IMR-90 (cell line): ENCODE measurements at regions not wholly inside any gene's neighbourhood (a gene's known extent, or its start where the extent isn't known, plus 50 kb on each side); places are given as distances from the start of the nearest gene placed in this dataset.

Experiments used
- ATAC-seq: fragments of 200-7000 bp; cut with Tn5 transposase; 2 replicates; pipeline ENCODE4 v1.9.1; 2020; ENCODE audit warnings: low read depth, mild to moderate bottlenecking, moderate library complexity
- BruUV-seq: library from RNA; stranded (reverse); fragments of 400-500 nt; replicated peaks from 2 replicates; lab custom pipeline; 2021; lab: Mats Ljungman, UMichigan
- CTCF ChIA-PET: fragments of 300-600 bp; formaldehyde crosslinking; extraction: SDS; loops from one replicate; lab custom pipeline; 2021; ENCODE audit warnings: antibody characterized with exemption; lab: Yijun Ruan, JAX
- POLR2A ChIA-PET: fragments of 300-600 bp; sonication (Branson Sonifier 250); formaldehyde crosslinking; loops from one replicate; lab custom pipeline; 2022; ENCODE audit warnings: antibody characterized with exemption; ENCODE audit not compliant: unreplicated experiment; lab: Charles Lee
- DNase-seq: peaks from one replicate; pipeline ENCODE4 v3.0.0; 2013
- H2AFZ ChIP-seq: replicated peaks from 2 replicates; pipeline ENCODE3; 2013; ENCODE audit warnings: low read length, mild to moderate bottlenecking; ENCODE audit not compliant: poor library complexity
- H2AK5ac ChIP-seq: 2 replicates; pipeline ENCODE4 v1.6.1; 2013; ENCODE audit warnings: low read depth, low read length, inconsistent platforms
- H2AK9ac ChIP-seq: replicated peaks from 2 replicates; pipeline ENCODE3; 2013; ENCODE audit warnings: mild to moderate bottlenecking, low read depth, low read length, moderate library complexity; ENCODE audit not compliant: poor library complexity
- H2BK120ac ChIP-seq: 2 replicates; pipeline ENCODE4 v1.6.1; 2013; ENCODE audit warnings: low read depth, low read length, inconsistent platforms
- H2BK15ac ChIP-seq: 3 replicates; pipeline ENCODE4 v1.6.1; 2013; ENCODE audit warnings: low read depth, low read length, inconsistent platforms
- H2BK20ac ChIP-seq: 2 replicates; pipeline ENCODE4 v1.6.1; 2013; ENCODE audit warnings: low read depth, mild to moderate bottlenecking, inconsistent platforms, low read length, moderate library complexity
- H2BK5ac ChIP-seq: 2 replicates; pipeline ENCODE4 v1.6.1; 2013; ENCODE audit warnings: mild to moderate bottlenecking, low read depth, low read length, inconsistent platforms; ENCODE audit not compliant: poor library complexity, severe bottlenecking
- H3K14ac ChIP-seq: replicated peaks from 2 replicates; pipeline ENCODE4 v1.6.1; 2013; ENCODE audit warnings: low read depth, low read length, inconsistent platforms
- H3K18ac ChIP-seq: 2 replicates; pipeline ENCODE4 v1.6.1; 2013; ENCODE audit warnings: low read depth, low read length, control low read depth
- H3K23ac ChIP-seq: 2 replicates; pipeline ENCODE4 v1.6.1; 2013; ENCODE audit warnings: low read depth, low read length, inconsistent platforms
- H3K27ac ChIP-seq: 2 replicates; pipeline ENCODE4 v1.5.1; 2013; ENCODE audit warnings: mild to moderate bottlenecking, control low read depth, low read length; ENCODE audit not compliant: insufficient read depth
- H3K27me3 ChIP-seq: 2 replicates; pipeline ENCODE4 v1.6.1; 2013; ENCODE audit warnings: low read length; ENCODE audit not compliant: control insufficient read depth, insufficient read depth
- H3K36me3 ChIP-seq: 2 replicates; pipeline ENCODE4 v1.6.1; 2013; ENCODE audit warnings: low read length, mixed read lengths; ENCODE audit not compliant: control insufficient read depth, insufficient read depth
- H3K4ac ChIP-seq: 2 replicates; pipeline ENCODE4 v1.6.1; 2013; ENCODE audit warnings: low read depth, low read length, inconsistent platforms
- H3K4me1 ChIP-seq: 2 replicates; pipeline ENCODE4 v1.6.1; 2013; ENCODE audit warnings: low read length, mixed read lengths; ENCODE audit not compliant: control insufficient read depth, insufficient read depth
- H3K4me2 ChIP-seq: 2 replicates; pipeline ENCODE4 v1.6.1; 2013; ENCODE audit warnings: low read depth, mild to moderate bottlenecking, control low read depth, low read length, moderate library complexity
- H3K4me3 ChIP-seq: 2 replicates; pipeline ENCODE4 v1.5.1; 2013; ENCODE audit warnings: low read depth, mild to moderate bottlenecking, control low read depth, low read length, moderate library complexity; ENCODE audit not compliant: insufficient read depth
- H3K56ac ChIP-seq: 2 replicates; pipeline ENCODE4 v1.6.1; 2013; ENCODE audit warnings: low read length, inconsistent platforms; ENCODE audit not compliant: insufficient read depth; ENCODE audit errors: extremely low read depth
- H3K79me1 ChIP-seq, 2 experiments: 2 replicates each; pipeline ENCODE4 v1.6.1; 2013; ENCODE audit warnings: low read length in 2 of 2, inconsistent platforms in 1 of 2, low read depth in 1 of 2
- H3K9ac ChIP-seq: 2 replicates; pipeline ENCODE4 v1.6.1; 2013; ENCODE audit warnings: low read depth, low read length, control low read depth
- H3K9me1 ChIP-seq: 2 replicates; pipeline ENCODE4 v1.6.1; 2013; ENCODE audit warnings: low read length, inconsistent platforms; ENCODE audit not compliant: insufficient read depth
- H3K9me3 ChIP-seq: 2 replicates; pipeline ENCODE4 v1.6.1; 2013; ENCODE audit warnings: low read length; ENCODE audit not compliant: control insufficient read depth, insufficient read depth
- H4K20me1 ChIP-seq: 2 replicates; pipeline ENCODE4 v1.6.1; 2013; ENCODE audit warnings: low read length, inconsistent platforms; ENCODE audit not compliant: insufficient read depth
- H4K5ac ChIP-seq: 2 replicates; pipeline ENCODE4 v1.6.1; 2013; ENCODE audit warnings: mild to moderate bottlenecking, low read depth, low read length, control low read depth
- H4K8ac ChIP-seq, 2 experiments: 2 replicates each; pipeline ENCODE4 v1.6.1; 2013; ENCODE audit warnings: low read depth in 2 of 2, low read length in 2 of 2, control low read depth in 1 of 2, inconsistent platforms in 1 of 2
- H4K91ac ChIP-seq: 2 replicates; pipeline ENCODE4 v1.6.1; 2013; ENCODE audit warnings: low read depth, low read length, inconsistent platforms; ENCODE audit not compliant: insufficient read depth
- BHLHE40 ChIP-seq: fragments of 150-350 bp; IDR thresholded peaks from 2 replicates; pipeline ENCODE4 v1.6.1; 2016; ENCODE audit warnings: mild to moderate bottlenecking, low read depth, low read length
- CEBPB ChIP-seq: IDR thresholded peaks from 2 replicates; pipeline ENCODE4 v1.6.1; 2012; ENCODE audit warnings: low read depth, low read length, improper control_type of control experiment
- CHD1 ChIP-seq: IDR thresholded peaks from 2 replicates; pipeline ENCODE4 v1.6.1; 2012; ENCODE audit warnings: low read depth, low read length, improper control_type of control experiment
- FOS ChIP-seq: fragments of 150-350 bp; IDR thresholded peaks from 2 replicates; pipeline ENCODE4 v1.6.1; 2016; ENCODE audit warnings: low read depth, low read length
- MAFK ChIP-seq: IDR thresholded peaks from 2 replicates; pipeline ENCODE4 v1.6.1; 2012; ENCODE audit warnings: low read depth, low read length, improper control_type of control experiment
- MAZ ChIP-seq: IDR thresholded peaks from 2 replicates; pipeline ENCODE4 v1.6.1; 2012; ENCODE audit warnings: low read depth, mild to moderate bottlenecking, low read length, improper control_type of control experiment, moderate library complexity, borderline replicate concordance
- MXI1 ChIP-seq: IDR thresholded peaks from 2 replicates; pipeline ENCODE4 v1.6.1; 2012; ENCODE audit warnings: low read depth, mild to moderate bottlenecking, low read length, moderate library complexity, borderline replicate concordance
- NFE2L2 ChIP-seq: fragments of 150-350 bp; IDR thresholded peaks from 2 replicates; pipeline ENCODE4 v1.6.1; 2016; ENCODE audit warnings: low read depth, mild to moderate bottlenecking, low read length
- POLR2A ChIP-seq: IDR thresholded peaks from 2 replicates; pipeline ENCODE4 v1.6.1; 2012; ENCODE audit warnings: mild to moderate bottlenecking, low read depth, low read length
- RAD21 ChIP-seq: IDR thresholded peaks from 2 replicates; pipeline ENCODE4 v1.6.1; 2012; ENCODE audit warnings: low read length, improper control_type of control experiment
- RCOR1 ChIP-seq: IDR thresholded peaks from 2 replicates; pipeline ENCODE4 v1.6.1; 2012; ENCODE audit warnings: mild to moderate bottlenecking, low read length, improper control_type of control experiment; ENCODE audit not compliant: insufficient replicate concordance
- RFX5 ChIP-seq: IDR thresholded peaks from 2 replicates; pipeline ENCODE4 v1.8.0; 2012; ENCODE audit warnings: low read depth, mild to moderate bottlenecking, low read length, moderate library complexity
- WGBS, 2 experiments: methylation state at CpG; one replicate each; pipeline versions ENCODE4 v1.1.5 to v1.1.7; 2013; ENCODE audit warnings: missing lambda C conversion rate in 2 of 2; ENCODE audit not compliant: insufficient read length in 1 of 2; ENCODE audit errors: extremely low coverage in 2 of 2; 5-methylcytosine and 5-hydroxymethylcytosine counted together
- dilution Hi-C: fragments of 300-500 bp; cut with HindIII; formaldehyde crosslinking; loops from one replicate; pipeline ENCODE4 v1.14.3; 2018; ENCODE audit warnings: low sequenced_read_pairs; ENCODE audit not compliant: unreplicated experiment
- in situ Hi-C: fragments of 300-500 bp; cut with MboI; formaldehyde crosslinking; loops from 3 replicates; pipeline ENCODE4 v1.14.3; 2019; ENCODE audit warnings: low sequenced_read_pairs, inconsistent platforms, mixed read lengths
- intact Hi-C: fragments of 100-400 bp; cut with micrococcal nuclease; formaldehyde crosslinking; loops from 2 replicates; pipeline ENCODE4 v1.10.0; 2022
- TF ChIP-seq, protein P1 (sequence below): fragments of 150-350 bp; IDR thresholded peaks from 2 replicates; pipeline ENCODE4 v1.6.1; 2017; ENCODE audit warnings: mild to moderate bottlenecking, antibody characterized with exemption, low read length, low read depth
- TF ChIP-seq, protein P2 (sequence below): conservative IDR thresholded peaks from 2 replicates; pipeline ENCODE4 v1.5.1; 2012; ENCODE audit warnings: mild to moderate bottlenecking, low read depth, low read length, improper control_type of control experiment
- TF ChIP-seq, protein P3 (sequence below): fragments of 150-350 bp; IDR thresholded peaks from 2 replicates; pipeline ENCODE4 v1.6.1; 2016; ENCODE audit warnings: low read depth, mild to moderate bottlenecking, low read length, moderate library complexity, borderline replicate concordance

DNA sequence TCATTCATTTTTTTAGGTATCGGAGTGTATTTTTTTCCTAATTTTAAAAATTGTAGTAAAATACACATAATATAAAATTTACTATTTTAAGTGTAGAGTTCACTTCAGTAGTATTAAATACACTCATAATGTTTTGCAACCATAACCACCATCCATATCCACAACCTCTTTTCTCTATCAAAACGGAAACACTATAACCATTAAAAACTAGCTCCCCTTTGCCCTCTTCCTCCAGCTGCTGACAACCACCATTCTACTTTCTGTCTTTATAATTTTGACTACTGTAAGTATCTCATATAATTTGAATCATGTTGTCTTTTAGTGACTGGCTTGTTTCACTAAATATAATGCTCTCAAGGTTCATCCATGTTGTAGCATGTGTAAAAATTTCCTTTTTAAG lies 205.4 kb upstream of the CXorf51B start:
- ATAC-seq = no peak

More for the DNA sequence above, 205.4 kb upstream of the CXorf51B start:
- Histone ChIP-seq H3K4me3 (no peak overlapping the region), H4K8ac (no peak overlapping the region), H2BK15ac (no peak overlapping the region), H2BK20ac (no peak overlapping the region), H2BK120ac (no peak overlapping the region), H3K36me3 (no peaks in the 10 kb centered on the region), H3K9me1 (no peaks in the 10 kb centered on the region), H2BK5ac (no peak overlapping the region), H2AK9ac (no peak overlapping the region), H3K18ac (no peak overlapping the region), H3K9ac (no peak overlapping the region), H3K23ac (no peak overlapping the region), H2AK5ac (no peak overlapping the region), H3K79me1 (no peaks in the 10 kb centered on the region), H3K27me3 (no peaks in the 10 kb centered on the region), H3K56ac (no peak overlapping the region), H3K4me2 (no peak overlapping the region), H3K27ac (no peak overlapping the region), H3K9me3 (peaks cover 10% of the 10 kb centered on the region), H3K4me1 (no peaks in the 10 kb centered on the region), H3K4ac (no peak overlapping the region), H2AFZ (no peak overlapping the region), H4K20me1 (no peaks in the 10 kb centered on the region), H4K5ac (no peak overlapping the region), H3K14ac (no peak overlapping the region), H4K91ac (no peak overlapping the region)
- in situ Hi-C loops (no loop called here), dilution Hi-C loops (no loop called here), intact Hi-C loops (no loop called here)
- TF ChIP-seq RAD21 = no peak
- TF ChIP-seq MXI1 = no peak
- TF ChIP-seq MAFK = no peak
- TF ChIP-seq, protein P1, sequence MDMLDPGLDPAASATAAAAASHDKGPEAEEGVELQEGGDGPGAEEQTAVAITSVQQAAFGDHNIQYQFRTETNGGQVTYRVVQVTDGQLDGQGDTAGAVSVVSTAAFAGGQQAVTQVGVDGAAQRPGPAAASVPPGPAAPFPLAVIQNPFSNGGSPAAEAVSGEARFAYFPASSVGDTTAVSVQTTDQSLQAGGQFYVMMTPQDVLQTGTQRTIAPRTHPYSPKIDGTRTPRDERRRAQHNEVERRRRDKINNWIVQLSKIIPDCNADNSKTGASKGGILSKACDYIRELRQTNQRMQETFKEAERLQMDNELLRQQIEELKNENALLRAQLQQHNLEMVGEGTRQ = no peak
- no peak for TF ChIP-seq CHD1
- TF ChIP-seq, protein P2, sequence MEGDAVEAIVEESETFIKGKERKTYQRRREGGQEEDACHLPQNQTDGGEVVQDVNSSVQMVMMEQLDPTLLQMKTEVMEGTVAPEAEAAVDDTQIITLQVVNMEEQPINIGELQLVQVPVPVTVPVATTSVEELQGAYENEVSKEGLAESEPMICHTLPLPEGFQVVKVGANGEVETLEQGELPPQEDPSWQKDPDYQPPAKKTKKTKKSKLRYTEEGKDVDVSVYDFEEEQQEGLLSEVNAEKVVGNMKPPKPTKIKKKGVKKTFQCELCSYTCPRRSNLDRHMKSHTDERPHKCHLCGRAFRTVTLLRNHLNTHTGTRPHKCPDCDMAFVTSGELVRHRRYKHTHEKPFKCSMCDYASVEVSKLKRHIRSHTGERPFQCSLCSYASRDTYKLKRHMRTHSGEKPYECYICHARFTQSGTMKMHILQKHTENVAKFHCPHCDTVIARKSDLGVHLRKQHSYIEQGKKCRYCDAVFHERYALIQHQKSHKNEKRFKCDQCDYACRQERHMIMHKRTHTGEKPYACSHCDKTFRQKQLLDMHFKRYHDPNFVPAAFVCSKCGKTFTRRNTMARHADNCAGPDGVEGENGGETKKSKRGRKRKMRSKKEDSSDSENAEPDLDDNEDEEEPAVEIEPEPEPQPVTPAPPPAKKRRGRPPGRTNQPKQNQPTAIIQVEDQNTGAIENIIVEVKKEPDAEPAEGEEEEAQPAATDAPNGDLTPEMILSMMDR = no peak
- TF ChIP-seq MAZ = no peak
- TF ChIP-seq RFX5 = no peak
- TF ChIP-seq, protein P3, sequence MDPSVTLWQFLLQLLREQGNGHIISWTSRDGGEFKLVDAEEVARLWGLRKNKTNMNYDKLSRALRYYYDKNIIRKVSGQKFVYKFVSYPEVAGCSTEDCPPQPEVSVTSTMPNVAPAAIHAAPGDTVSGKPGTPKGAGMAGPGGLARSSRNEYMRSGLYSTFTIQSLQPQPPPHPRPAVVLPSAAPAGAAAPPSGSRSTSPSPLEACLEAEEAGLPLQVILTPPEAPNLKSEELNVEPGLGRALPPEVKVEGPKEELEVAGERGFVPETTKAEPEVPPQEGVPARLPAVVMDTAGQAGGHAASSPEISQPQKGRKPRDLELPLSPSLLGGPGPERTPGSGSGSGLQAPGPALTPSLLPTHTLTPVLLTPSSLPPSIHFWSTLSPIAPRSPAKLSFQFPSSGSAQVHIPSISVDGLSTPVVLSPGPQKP = no peak
- no peak for TF ChIP-seq NFE2L2
- no peak for TF ChIP-seq BHLHE40
- no peak for TF ChIP-seq POLR2A
- TF ChIP-seq CEBPB = no peak
- TF ChIP-seq FOS = no peak
- no peak for TF ChIP-seq RCOR1
- WGBS, 2 experiments = no CpG with 5 or more reads among the region's 2 CpGs
- DNase-seq = no peak
- POLR2A ChIA-PET = no interaction called here
- no TSS peak for BruUV-seq
- CTCF ChIA-PET = no interaction called here
